CD14-positive monocyte (primary cell): ENCODE measurements at regions not wholly inside any gene's neighbourhood (a gene's known extent, or its start where the extent isn't known, plus 50 kb on each side); places are given as distances from the start of the nearest gene placed in this dataset.

Source experiments
- DNase-seq, 3 donors: peaks; one replicate each; pipeline ENCODE4 v3.0.0-alpha.2; 2011 to 2022
- H2AFZ ChIP-seq: 2 replicates; pipeline ENCODE4 v1.6.0; 2012; ENCODE audit warnings: mild to moderate bottlenecking, low read depth, low read length, inconsistent platforms; ENCODE audit not compliant: insufficient read depth, poor library complexity, severe bottlenecking
- H3K27ac ChIP-seq, 2 donors: 1 replicate in 1 of 2; 2 replicates in 1 of 2; pipeline ENCODE4 v1.5.1; 2012 to 2013; ENCODE audit warnings: low read length in 2 of 2, control low read depth in 1 of 2, inconsistent platforms in 1 of 2, low read depth in 1 of 2, mild to moderate bottlenecking in 1 of 2
- H3K27me3 ChIP-seq, 2 donors: one replicate each; pipeline versions ENCODE4 v1.6.0 to v1.6.1; 2011 to 2013; ENCODE audit warnings: low read length in 2 of 2; ENCODE audit not compliant: control insufficient read depth in 2 of 2, insufficient read depth in 2 of 2
- H3K36me3 ChIP-seq, 2 donors: replicated peaks in 1 of 2; 1 replicate in 1 of 2; 2 replicates in 1 of 2; pipeline versions ENCODE4 v1.5.1 to v1.6.1; 2012 to 2013; ENCODE audit warnings: low read length in 2 of 2, control low read depth in 1 of 2, inconsistent platforms in 1 of 2, mild to moderate bottlenecking in 1 of 2; ENCODE audit not compliant: insufficient read depth in 2 of 2, control insufficient read depth in 1 of 2
- H3K4me1 ChIP-seq, 2 donors: 1 replicate in 1 of 2; 2 replicates in 1 of 2; pipeline versions ENCODE4 v1.5.1 to v1.6.1; 2012 to 2013; ENCODE audit warnings: low read length in 2 of 2, control low read depth in 1 of 2, inconsistent platforms in 1 of 2, mild to moderate bottlenecking in 1 of 2, moderate library complexity in 1 of 2; ENCODE audit not compliant: insufficient read depth in 2 of 2, control insufficient read depth in 1 of 2
- H3K4me2 ChIP-seq: replicated peaks from 2 replicates; pipeline ENCODE3; 2012; ENCODE audit warnings: low read length, moderate library complexity, mild to moderate bottlenecking; ENCODE audit not compliant: poor library complexity, severe bottlenecking; ENCODE audit errors: extremely low read depth
- H3K4me3 ChIP-seq, 3 experiments: fragments of 200-600 bp in 1 of 3; sonication (generic) in 1 of 3; replicated peaks in 1 of 3; 1 replicate in 2 of 3; 2 replicates in 1 of 3; pipeline ENCODE4 v1.5.1; 2011 to 2013; ENCODE audit warnings: low read length in 3 of 3, mild to moderate bottlenecking in 3 of 3, control low read depth in 2 of 3, low read depth in 2 of 3, inconsistent platforms in 1 of 3, moderate library complexity in 1 of 3
- H3K79me2 ChIP-seq: 2 replicates; pipeline ENCODE4 v1.6.0; 2012; ENCODE audit warnings: mild to moderate bottlenecking, control low read depth, inconsistent platforms, low read length, moderate library complexity; ENCODE audit not compliant: insufficient read depth
- H3K9ac ChIP-seq: 2 replicates; pipeline ENCODE4 v1.6.0; 2017; ENCODE audit warnings: low read length, mild to moderate bottlenecking; ENCODE audit not compliant: insufficient read depth, poor library complexity, severe bottlenecking
- H3K9me3 ChIP-seq, 2 donors: replicated peaks in 1 of 2; 1 replicate in 1 of 2; 2 replicates in 1 of 2; pipeline versions ENCODE4 v1.5.1 to v1.6.1; 2012 to 2013; ENCODE audit warnings: low read length in 2 of 2, control low read depth in 1 of 2; ENCODE audit not compliant: control insufficient read depth in 1 of 2, insufficient read depth in 1 of 2
- H4K20me1 ChIP-seq: 2 replicates; pipeline ENCODE4 v1.6.0; 2012; ENCODE audit warnings: mild to moderate bottlenecking, low read length, control low read depth, moderate library complexity; ENCODE audit not compliant: insufficient read depth
- H3K27ac Mint-ChIP-seq, 7 donors: one replicate each; pipeline ENCODE4 v1.8.0; 2020; ENCODE audit warnings: mild to moderate bottlenecking in 7 of 7, mixed read lengths in 7 of 7, moderate library complexity in 6 of 7, inconsistent platforms in 2 of 7
- H3K27me3 Mint-ChIP-seq, 3 donors: one replicate each; pipeline ENCODE4 v1.8.0; 2021 to 2022; ENCODE audit warnings: low read depth in 3 of 3, mild to moderate bottlenecking in 3 of 3, mixed read lengths in 3 of 3, moderate library complexity in 3 of 3, inconsistent platforms in 1 of 3
- H3K36me3 Mint-ChIP-seq, 2 donors: one replicate each; pipeline ENCODE4 v1.8.0; 2020; ENCODE audit warnings: mixed read lengths in 2 of 2, inconsistent platforms in 1 of 2, mild to moderate bottlenecking in 1 of 2
- H3K4me1 Mint-ChIP-seq: one replicate; pipeline ENCODE4 v1.8.0; 2020; ENCODE audit warnings: mild to moderate bottlenecking, mixed read lengths
- H3K4me3 Mint-ChIP-seq, 2 donors: one replicate each; pipeline ENCODE4 v1.8.0; 2020; ENCODE audit warnings: mild to moderate bottlenecking in 2 of 2, mixed read lengths in 2 of 2, moderate library complexity in 1 of 2
- H3K9me3 Mint-ChIP-seq, 7 donors: one replicate each; pipeline ENCODE4 v1.8.0; 2020 to 2022; ENCODE audit warnings: mixed read lengths in 7 of 7, mild to moderate bottlenecking in 6 of 7, moderate library complexity in 6 of 7, inconsistent platforms in 2 of 7
- WGBS: methylation state at CpG from one replicate; pipeline ENCODE4 v1.1.5; 2013; ENCODE audit warnings: missing lambda C conversion rate; ENCODE audit not compliant: insufficient coverage; 5-methylcytosine and 5-hydroxymethylcytosine counted together
- intact Hi-C, 2 donors: fragments of 100-400 bp; cut with micrococcal nuclease; formaldehyde crosslinking; loops; one replicate each; pipeline versions ENCODE4 v1.15.0 to v1.15.1; 2023
- TF ChIP-seq, protein P1 (sequence below): fragments of 200-600 bp; IDR thresholded peaks from one replicate; pipeline ENCODE4 v1.8.0; 2022; ENCODE audit warnings: antibody characterized with exemption, mild to moderate bottlenecking

DNA sequence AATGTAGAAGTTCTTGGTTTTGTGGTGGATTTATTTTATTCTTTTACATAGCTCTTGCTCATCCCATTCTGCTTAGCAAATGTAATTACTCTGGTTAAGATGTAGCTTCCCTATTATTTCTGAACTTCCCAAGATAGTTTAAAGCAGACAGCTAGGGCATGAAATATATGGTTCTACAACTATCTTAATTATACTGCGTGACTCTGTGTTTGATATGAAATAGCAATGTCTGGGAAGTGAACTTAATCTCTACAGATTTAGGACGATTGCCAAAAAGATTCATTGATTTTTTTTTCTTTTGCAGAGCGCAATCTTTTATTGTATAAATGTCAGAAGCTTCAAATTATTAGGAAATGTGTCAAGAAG, 529.3 kb upstream of the ZNF608 start:
- Histone ChIP-seq H3K27me3 (no peaks in the 10 kb centered on the region), H4K20me1 (no peaks in the 10 kb centered on the region), H3K9me3 (no peaks in the 10 kb centered on the region), H3K27ac (no peak overlapping the region), H3K36me3 (no peaks in the 10 kb centered on the region), H2AFZ (no peak overlapping the region), H3K9ac (no peak overlapping the region), H3K79me2 (no peaks in the 10 kb centered on the region), H3K4me2 (no peak overlapping the region), H3K4me1 (no peaks in the 10 kb centered on the region), H3K4me3 (no peak overlapping the region)
- Mint-ChIP-seq H3K4me3 (no peak overlapping the region), H3K27me3 (peaks cover 0 to 5% (median 0%) of the 10 kb centered on the region in 3 donors), H3K36me3 (no peaks in the 10 kb centered on the region), H3K9me3 (peaks cover 0 to 3% (median 0%) of the 10 kb centered on the region in 7 donors), H3K4me1 (no peaks in the 10 kb centered on the region), H3K27ac (no peak overlapping the region)
- no peak for DNase-seq
- intact Hi-C loops: no loop called here
- no CpG with 5 or more reads among the region's 3 CpGs for whole genome bisulfite sequencing
- TF ChIP-seq, protein P1, sequence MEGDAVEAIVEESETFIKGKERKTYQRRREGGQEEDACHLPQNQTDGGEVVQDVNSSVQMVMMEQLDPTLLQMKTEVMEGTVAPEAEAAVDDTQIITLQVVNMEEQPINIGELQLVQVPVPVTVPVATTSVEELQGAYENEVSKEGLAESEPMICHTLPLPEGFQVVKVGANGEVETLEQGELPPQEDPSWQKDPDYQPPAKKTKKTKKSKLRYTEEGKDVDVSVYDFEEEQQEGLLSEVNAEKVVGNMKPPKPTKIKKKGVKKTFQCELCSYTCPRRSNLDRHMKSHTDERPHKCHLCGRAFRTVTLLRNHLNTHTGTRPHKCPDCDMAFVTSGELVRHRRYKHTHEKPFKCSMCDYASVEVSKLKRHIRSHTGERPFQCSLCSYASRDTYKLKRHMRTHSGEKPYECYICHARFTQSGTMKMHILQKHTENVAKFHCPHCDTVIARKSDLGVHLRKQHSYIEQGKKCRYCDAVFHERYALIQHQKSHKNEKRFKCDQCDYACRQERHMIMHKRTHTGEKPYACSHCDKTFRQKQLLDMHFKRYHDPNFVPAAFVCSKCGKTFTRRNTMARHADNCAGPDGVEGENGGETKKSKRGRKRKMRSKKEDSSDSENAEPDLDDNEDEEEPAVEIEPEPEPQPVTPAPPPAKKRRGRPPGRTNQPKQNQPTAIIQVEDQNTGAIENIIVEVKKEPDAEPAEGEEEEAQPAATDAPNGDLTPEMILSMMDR: no peak

DNA sequence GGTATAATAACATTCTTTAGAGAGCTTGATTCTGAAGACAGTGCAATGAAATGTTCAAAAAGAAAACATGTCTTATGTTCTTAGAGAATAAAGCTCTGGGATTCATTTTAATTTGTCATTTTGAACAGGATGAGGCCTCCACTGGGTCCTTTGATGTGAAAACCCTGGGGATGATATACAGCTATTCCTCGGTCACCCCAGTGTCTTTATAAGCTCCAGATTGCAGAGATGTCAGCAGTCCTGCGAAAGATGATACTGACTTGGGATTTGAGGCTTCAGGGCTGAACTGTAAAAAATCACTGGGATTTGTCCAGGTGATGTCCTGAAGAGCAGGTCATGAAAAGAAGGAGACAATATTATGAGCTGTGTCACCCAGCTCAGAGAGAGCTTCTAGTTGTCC, 529.7 kb upstream of the ZNF608 start:
- no peaks in the 10 kb centered on the region for H3K36me3 ChIP-seq
- H3K9me3 ChIP-seq: no peaks in the 10 kb centered on the region
- no peak overlapping the region for H3K4me3 Mint-ChIP-seq
- no peaks in the 10 kb centered on the region for H3K36me3 Mint-ChIP-seq
- H3K27ac ChIP-seq: no peak overlapping the region
- peaks cover 0 to 5% (median 0%) of the 10 kb centered on the region in 3 donors for H3K27me3 Mint-ChIP-seq
- no peaks in the 10 kb centered on the region for H3K4me1 ChIP-seq
- no peaks in the 10 kb centered on the region for H3K27me3 ChIP-seq
- no peaks in the 10 kb centered on the region for H3K4me1 Mint-ChIP-seq
- H3K4me2 ChIP-seq: no peak overlapping the region
- no peaks in the 10 kb centered on the region for H3K79me2 ChIP-seq
- no peak overlapping the region for H2AFZ ChIP-seq
- H4K20me1 ChIP-seq: no peaks in the 10 kb centered on the region
- H3K27ac Mint-ChIP-seq: no peak overlapping the region
- WGBS: 100% methylated on average over 1 of the region's 2 CpGs
- H3K4me3 ChIP-seq: no peak overlapping the region
- H3K9me3 Mint-ChIP-seq: peaks cover 0 to 3% (median 0%) of the 10 kb centered on the region in 7 donors
- TF ChIP-seq, protein P1: no peak
- intact Hi-C loops: no loop called here
- DNase-seq: no peak
- H3K9ac ChIP-seq: no peak overlapping the region
